ENCODE measurements at regions not wholly inside any gene's neighbourhood (a gene's known extent, or its start where the extent isn't known, plus 50 kb on each side); places are given as distances from the start of the nearest gene placed in this dataset.
A peak's percentile ranks its signal among the peaks of the same experiment; 100 is the strongest.

DNA sequence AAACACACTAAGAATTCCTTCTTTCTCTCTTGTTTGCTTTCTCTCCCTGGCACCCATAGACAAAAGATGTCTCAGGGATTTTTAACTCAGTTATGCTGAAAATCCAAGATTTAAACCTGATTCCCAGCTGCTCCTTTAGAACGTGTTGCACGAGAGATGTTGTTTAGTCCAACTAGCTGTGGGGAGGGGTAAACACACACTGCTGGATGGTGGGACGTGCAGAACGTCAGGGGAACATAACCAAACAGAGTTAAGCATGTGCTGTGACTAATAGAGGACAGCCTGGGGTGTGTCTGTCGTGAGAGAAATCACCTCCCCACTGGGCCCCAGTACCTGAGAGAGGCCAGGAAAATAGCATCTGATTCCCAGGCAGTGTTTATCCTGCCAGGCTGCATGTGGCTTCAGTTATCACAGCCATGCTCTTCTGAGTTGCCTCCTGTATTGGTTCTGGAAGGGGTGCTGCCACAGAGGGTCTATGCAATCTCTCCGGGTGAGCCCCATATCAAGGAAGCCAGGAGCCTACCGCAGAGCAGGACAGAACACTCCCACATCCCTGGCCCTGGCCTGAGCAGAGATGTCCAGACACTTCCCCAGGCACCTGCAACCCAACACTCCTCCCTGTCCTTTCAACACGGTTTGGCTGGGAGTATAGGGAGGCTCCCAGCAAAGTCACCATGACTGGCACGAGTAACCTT is 112.7 kb upstream of the EGLN3 start (continued):
- peak; percentile 76; the same call in 1 of the 2 replicates for TF ChIP-seq GATA4 (IDR thresholded peaks at IDR 0.05; ENCODE audit: borderline replicate concordance, low read depth)
- TF ChIP-seq, protein P1, sequence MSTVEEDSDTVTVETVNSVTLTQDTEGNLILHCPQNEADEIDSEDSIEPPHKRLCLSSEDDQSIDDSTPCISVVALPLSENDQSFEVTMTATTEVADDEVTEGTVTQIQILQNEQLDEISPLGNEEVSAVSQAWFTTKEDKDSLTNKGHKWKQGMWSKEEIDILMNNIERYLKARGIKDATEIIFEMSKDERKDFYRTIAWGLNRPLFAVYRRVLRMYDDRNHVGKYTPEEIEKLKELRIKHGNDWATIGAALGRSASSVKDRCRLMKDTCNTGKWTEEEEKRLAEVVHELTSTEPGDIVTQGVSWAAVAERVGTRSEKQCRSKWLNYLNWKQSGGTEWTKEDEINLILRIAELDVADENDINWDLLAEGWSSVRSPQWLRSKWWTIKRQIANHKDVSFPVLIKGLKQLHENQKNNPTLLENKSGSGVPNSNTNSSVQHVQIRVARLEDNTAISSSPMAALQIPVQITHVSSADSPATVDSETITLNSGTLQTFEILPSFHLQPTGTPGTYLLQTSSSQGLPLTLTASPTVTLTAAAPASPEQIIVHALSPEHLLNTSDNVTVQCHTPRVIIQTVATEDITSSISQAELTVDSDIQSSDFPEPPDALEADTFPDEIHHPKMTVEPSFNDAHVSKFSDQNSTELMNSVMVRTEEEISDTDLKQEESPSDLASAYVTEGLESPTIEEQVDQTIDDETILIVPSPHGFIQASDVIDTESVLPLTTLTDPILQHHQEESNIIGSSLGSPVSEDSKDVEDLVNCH (CRISPR knock-in tag; IDR thresholded peaks at IDR 0.05), result no peak
- TF ChIP-seq, protein P2, sequence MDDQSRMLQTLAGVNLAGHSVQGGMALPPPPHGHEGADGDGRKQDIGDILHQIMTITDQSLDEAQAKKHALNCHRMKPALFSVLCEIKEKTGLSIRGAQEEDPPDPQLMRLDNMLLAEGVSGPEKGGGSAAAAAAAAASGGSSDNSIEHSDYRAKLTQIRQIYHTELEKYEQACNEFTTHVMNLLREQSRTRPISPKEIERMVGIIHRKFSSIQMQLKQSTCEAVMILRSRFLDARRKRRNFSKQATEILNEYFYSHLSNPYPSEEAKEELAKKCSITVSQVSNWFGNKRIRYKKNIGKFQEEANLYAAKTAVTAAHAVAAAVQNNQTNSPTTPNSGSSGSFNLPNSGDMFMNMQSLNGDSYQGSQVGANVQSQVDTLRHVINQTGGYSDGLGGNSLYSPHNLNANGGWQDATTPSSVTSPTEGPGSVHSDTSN (CRISPR knock-in tag; IDR thresholded peaks at IDR 0.05; ENCODE audit: borderline replicate concordance), result no peak
- TF ChIP-seq, protein P3, sequence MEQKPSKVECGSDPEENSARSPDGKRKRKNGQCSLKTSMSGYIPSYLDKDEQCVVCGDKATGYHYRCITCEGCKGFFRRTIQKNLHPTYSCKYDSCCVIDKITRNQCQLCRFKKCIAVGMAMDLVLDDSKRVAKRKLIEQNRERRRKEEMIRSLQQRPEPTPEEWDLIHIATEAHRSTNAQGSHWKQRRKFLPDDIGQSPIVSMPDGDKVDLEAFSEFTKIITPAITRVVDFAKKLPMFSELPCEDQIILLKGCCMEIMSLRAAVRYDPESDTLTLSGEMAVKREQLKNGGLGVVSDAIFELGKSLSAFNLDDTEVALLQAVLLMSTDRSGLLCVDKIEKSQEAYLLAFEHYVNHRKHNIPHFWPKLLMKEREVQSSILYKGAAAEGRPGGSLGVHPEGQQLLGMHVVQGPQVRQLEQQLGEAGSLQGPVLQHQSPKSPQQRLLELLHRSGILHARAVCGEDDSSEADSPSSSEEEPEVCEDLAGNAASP (CRISPR knock-in tag; IDR thresholded peaks at IDR 0.05; ENCODE audit: borderline replicate concordance), result no peak
- TF ChIP-seq IKZF1 (IDR thresholded peaks at IDR 0.05), result no peak
- TF ChIP-seq SATB2 (CRISPR knock-in tag; IDR thresholded peaks at IDR 0.05), result no peak
- peak; percentile 66; the same call in 1 of the 2 replicates for TF ChIP-seq HMG20A (CRISPR knock-in tag; IDR thresholded peaks at IDR 0.05; ENCODE audit: borderline replicate concordance)
- TF ChIP-seq SKI (IDR thresholded peaks at IDR 0.05; ENCODE audit: partially characterized antibody), result no peak
- TF ChIP-seq SCMH1 (CRISPR knock-in tag; IDR thresholded peaks at IDR 0.05; ENCODE audit: borderline replicate concordance), result no peak
- TF ChIP-seq RARA (CRISPR knock-in tag; IDR thresholded peaks at IDR 0.05), result peak; percentile 72
- peak; percentile 98 for TF ChIP-seq MED1 (CRISPR knock-in tag; IDR thresholded peaks at IDR 0.05)
- peak; percentile 85 for TF ChIP-seq POGZ (CRISPR knock-in tag; IDR thresholded peaks at IDR 0.05)
- TF ChIP-seq ZNF713 (CRISPR knock-in tag; IDR thresholded peaks at IDR 0.05), result peak; percentile 99; the same call in 1 of the 2 replicates
- TF ChIP-seq ZFP41 (CRISPR knock-in tag; IDR thresholded peaks at IDR 0.05; ENCODE audit: borderline replicate concordance), result no peak
- no peak for TF ChIP-seq BORCS8-MEF2B (CRISPR knock-in tag; IDR thresholded peaks at IDR 0.05)
- no peak for TF ChIP-seq NR2F6 (IDR thresholded peaks at IDR 0.05)
- TF ChIP-seq NR2F6 (CRISPR knock-in tag; IDR thresholded peaks at IDR 0.05), result 0 out of 2 replicates have a peak, but pooled peaks have one; percentile 52
- TF ChIP-seq GATAD2A (CRISPR knock-in tag; IDR thresholded peaks at IDR 0.05), result no peak; the same call in 1 of the 2 replicates
- no peak for TF ChIP-seq ZNF468 (CRISPR knock-in tag; IDR thresholded peaks at IDR 0.05)
- no peak for TF ChIP-seq MAFK (conservative IDR thresholded peaks at IDR 0.05 in 1 of 2, IDR thresholded peaks at IDR 0.05 in 1 of 2; ENCODE audit: low read length in 2 of 2)
- no peak; the same call in 1 of the 2 replicates for TF ChIP-seq ZFP62 (CRISPR knock-in tag; IDR thresholded peaks at IDR 0.05)
- TF ChIP-seq, protein P4, sequence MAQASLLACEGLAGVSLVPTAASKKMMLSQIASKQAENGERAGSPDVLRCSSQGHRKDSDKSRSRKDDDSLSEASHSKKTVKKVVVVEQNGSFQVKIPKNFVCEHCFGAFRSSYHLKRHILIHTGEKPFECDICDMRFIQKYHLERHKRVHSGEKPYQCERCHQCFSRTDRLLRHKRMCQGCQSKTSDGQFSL (CRISPR knock-in tag; IDR thresholded peaks at IDR 0.05), result no peak
- peak; percentile 73 for TF ChIP-seq CREM (IDR thresholded peaks at IDR 0.05)
- TF ChIP-seq CREM (CRISPR knock-in tag; IDR thresholded peaks at IDR 0.05), result no peak
- TF ChIP-seq HOXA9 (CRISPR knock-in tag; IDR thresholded peaks at IDR 0.05; ENCODE audit: borderline replicate concordance), result no peak
- no peak for TF ChIP-seq ZIK1 (CRISPR knock-in tag; IDR thresholded peaks at IDR 0.05; ENCODE audit: borderline replicate concordance, low read depth)
- TF ChIP-seq TEAD2 (CRISPR knock-in tag; IDR thresholded peaks at IDR 0.05), result no peak
- TF ChIP-seq ZNF780A (CRISPR knock-in tag; IDR thresholded peaks at IDR 0.05), result no peak
- TF ChIP-seq ZFX (CRISPR knock-in tag; IDR thresholded peaks at IDR 0.05; ENCODE audit: low read depth), result peak; percentile 83

Measured in HepG2 (cell line).